ENCODE measurements at regions not wholly inside any gene's neighbourhood (a gene's known extent, or its start where the extent isn't known, plus 50 kb on each side); places are given as distances from the start of the nearest gene placed in this dataset.

GRCh38 chr1:29471487-29472313 lies 235.4 kb downstream of the PTPRU start (continued):
- TF ChIP-seq HINFP (CRISPR knock-in tag; IDR thresholded peaks at IDR 0.05; ENCODE audit: low read depth) (no peak), DMAP1 (CRISPR knock-in tag; IDR thresholded peaks at IDR 0.05) (no peak), ZFP36 (IDR thresholded peaks at IDR 0.05; ENCODE audit: borderline replicate concordance, low read depth, low read length, partially characterized antibody) (no peak), SKI (IDR thresholded peaks at IDR 0.05; ENCODE audit: partially characterized antibody) (no peak), ZFYVE20 (CRISPR knock-in tag; IDR thresholded peaks at IDR 0.05; ENCODE audit: borderline replicate concordance, low read depth) (no peak), PAX8 (CRISPR knock-in tag; IDR thresholded peaks at IDR 0.05; ENCODE audit: borderline replicate concordance) (no peak), RNF2 (conservative IDR thresholded peaks at IDR 0.05; ENCODE audit: low read depth) (no peak), CCDC6 (CRISPR knock-in tag; IDR thresholded peaks at IDR 0.05) (no peak), ZNF484 (CRISPR knock-in tag; IDR thresholded peaks at IDR 0.05; ENCODE audit: borderline replicate concordance, low read depth) (no peak), SALL2 (CRISPR knock-in tag; IDR thresholded peaks at IDR 0.05) (no peak), TBX2 (CRISPR knock-in tag; IDR thresholded peaks at IDR 0.05; ENCODE audit: borderline replicate concordance) (no peak; the same call in 1 of the 2 replicates), GLI4 (CRISPR knock-in tag; IDR thresholded peaks at IDR 0.05; ENCODE audit: borderline replicate concordance) (no peak), CEBPG (CRISPR knock-in tag; IDR thresholded peaks at IDR 0.05) (no peak), NFYB (CRISPR knock-in tag; IDR thresholded peaks at IDR 0.05) (no peak), CEBPB (IDR thresholded peaks at IDR 0.05; ENCODE audit: borderline replicate concordance, low read depth, low read length) (no peak), ZNF44 (CRISPR knock-in tag; IDR thresholded peaks at IDR 0.05) (no peak), EHMT2 (IDR thresholded peaks at IDR 0.05; ENCODE audit: borderline replicate concordance, low read depth, low read length) (no peak; the same call in 1 of the 2 replicates), ARNT (IDR thresholded peaks at IDR 0.05) (no peak), RELA (CRISPR knock-in tag; IDR thresholded peaks at IDR 0.05) (no peak), ZFP82 (CRISPR knock-in tag; IDR thresholded peaks at IDR 0.05; ENCODE audit: borderline replicate concordance) (no peak), DZIP1 (CRISPR knock-in tag; IDR thresholded peaks at IDR 0.05) (no peak), ZNF784 (CRISPR knock-in tag; IDR thresholded peaks at IDR 0.05; ENCODE audit: borderline replicate concordance) (no peak), SRF (IDR thresholded peaks at IDR 0.05; ENCODE audit: low read depth, low read length) (no peak), POLR2A (IDR thresholded peaks at IDR 0.05; ENCODE audit: insufficient read depth in 1 of 2, low read depth in 2 of 2, low read length in 2 of 2) (no peak), ZMYM2 (CRISPR knock-in tag; IDR thresholded peaks at IDR 0.05) (no peak), ZNF7 (CRISPR knock-in tag; IDR thresholded peaks at IDR 0.05) (no peak), ZNF660 (CRISPR knock-in tag; IDR thresholded peaks at IDR 0.05; ENCODE audit: borderline replicate concordance, low read depth) (no peak), FOXC1 (CRISPR knock-in tag; IDR thresholded peaks at IDR 0.05; ENCODE audit: borderline replicate concordance) (no peak)
